ENCODE measurements at regions not wholly inside any gene's neighbourhood (a gene's known extent, or its start where the extent isn't known, plus 50 kb on each side); places are given as distances from the start of the nearest gene placed in this dataset.
"Not testable (repeated sequence)": the region's sequence is repeated elsewhere in the genome, so short reads cannot be mapped to it uniquely, and the experiment has no call there.

DNA sequence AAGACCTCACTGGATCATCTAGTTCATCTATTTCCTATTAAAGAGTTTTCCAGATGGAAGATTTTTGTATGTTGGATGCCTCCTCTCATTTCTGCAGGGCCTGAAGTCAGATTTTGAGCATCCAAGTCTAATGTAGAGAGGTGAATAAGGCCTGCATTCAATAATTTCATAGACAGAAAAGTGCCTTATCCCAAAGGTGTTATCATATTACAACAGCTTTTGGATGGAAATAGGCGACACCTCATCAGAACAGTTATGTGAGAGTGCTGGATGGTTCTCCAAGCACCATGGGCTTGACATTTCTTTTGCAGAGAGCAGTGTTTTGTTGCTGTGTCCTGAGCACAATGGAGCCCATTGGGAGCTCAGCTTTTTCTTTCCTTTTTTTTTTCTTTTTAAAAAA, 162.4 kb upstream of the MEOX2 start:
- no peak for DNase-seq

DNA sequence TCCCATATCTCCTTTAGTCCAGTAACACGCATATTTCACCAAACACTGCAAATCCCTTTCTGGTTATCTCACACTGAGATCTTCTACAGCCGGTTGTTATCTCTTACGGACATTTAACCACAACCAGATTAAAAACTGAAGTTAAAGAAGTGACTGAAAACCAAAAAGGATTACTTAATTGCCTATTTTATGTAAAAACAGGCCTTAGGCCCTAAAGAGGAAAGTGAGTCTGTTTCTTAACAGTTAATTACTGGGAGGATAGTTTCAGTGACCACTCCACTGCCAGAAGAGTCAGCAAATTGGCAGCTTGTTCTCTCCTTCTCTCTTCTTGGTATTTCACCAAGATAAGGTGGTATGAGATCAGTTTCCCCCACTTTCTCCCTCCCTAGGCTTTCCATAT, 161.9 kb upstream of the MEOX2 start:
- DNase-seq, result no peak

DNA sequence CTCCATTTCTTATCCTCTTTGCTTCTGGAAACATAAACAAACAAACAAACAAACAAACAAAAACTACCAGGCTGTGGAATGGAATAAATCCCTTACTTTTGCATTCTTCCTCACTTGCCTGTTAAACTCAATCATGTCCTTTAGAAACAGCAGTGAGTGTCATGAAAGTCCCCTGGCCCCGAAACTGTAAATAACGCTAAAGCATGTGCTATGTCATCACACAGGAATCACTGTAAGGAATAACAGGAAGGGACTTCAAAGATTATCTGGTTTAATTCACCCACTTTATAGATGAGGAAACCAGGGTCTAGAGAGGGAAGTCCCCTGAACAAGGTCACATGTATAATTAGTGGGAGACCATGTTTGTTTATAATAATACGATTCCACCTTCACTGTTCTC, 159.4 kb upstream of the MEOX2 start:
- DNase-seq, result no peak

DNA sequence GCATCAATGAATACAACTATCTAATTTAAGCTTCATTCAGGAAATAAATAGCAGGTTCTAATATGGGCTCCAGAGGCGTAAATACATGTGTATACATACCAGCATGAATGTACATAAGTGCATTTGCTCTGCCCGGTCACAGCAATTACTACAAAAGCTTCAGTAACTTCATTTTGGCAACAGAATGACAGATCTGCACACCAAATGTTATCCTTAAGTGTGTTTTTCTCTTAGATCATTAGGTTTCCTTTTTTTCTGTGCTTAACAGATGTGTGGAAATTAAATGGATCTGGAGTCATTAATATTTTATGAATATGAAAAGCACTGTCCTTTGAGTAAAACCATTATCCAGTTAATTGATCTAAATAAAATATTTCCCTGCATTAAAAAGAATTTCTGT, 159.0 kb upstream of the MEOX2 start:
- DNase-seq, result no peak

DNA sequence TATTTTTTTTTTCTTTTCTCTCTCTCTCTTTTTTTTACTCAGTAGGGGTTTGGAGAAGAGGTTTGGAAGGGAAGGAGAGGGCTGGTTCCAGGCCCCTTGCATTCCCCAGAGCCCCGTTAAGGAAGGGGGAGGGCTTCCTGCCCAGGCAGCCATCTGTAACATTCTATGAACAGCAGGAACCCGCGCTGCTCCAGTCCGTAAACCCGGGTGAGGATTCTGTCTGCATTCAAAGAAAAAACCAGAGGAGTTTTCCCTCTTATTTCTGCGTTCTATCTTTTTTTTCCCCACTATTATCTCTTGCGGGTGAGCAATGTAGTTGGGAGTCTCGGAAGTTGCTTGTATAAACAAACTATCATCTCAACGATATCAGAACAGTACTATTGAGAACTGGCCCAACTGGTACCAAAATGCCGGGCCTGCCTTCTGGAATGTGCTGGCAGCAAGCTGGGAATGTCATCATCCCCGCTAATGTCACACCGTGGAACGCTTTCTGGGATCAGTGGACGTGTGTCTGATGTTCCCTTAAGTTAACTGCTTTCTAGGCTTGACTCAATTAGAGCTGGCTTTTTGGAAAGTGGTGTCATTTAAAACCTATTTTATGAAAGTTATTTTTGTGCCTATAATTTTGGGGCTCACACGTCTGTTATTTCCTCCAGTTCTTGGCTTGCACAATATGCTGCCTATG, 153.1 kb upstream of the MEOX2 start:
- DNase-seq, result no peak

DNA sequence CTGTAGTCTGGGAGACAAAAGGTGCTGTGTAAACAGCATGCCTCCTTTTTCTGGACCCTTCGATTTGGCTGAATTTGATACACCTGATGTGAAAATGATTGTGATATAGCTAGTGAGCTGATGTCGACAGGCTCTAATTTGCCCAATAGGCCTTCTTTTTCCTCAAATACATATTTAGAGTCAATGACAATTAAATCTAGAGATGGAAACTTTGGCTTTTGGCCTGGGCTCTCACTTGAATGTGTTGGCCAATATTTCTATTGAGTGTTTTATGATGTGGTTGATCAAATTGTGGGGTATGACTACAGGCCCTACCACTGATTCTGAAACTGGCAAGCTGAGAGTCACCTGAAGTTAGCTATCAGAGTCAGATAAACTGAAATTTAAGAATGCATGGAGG, 151.8 kb upstream of the MEOX2 start:
- DNase-seq, result no peak

DNA sequence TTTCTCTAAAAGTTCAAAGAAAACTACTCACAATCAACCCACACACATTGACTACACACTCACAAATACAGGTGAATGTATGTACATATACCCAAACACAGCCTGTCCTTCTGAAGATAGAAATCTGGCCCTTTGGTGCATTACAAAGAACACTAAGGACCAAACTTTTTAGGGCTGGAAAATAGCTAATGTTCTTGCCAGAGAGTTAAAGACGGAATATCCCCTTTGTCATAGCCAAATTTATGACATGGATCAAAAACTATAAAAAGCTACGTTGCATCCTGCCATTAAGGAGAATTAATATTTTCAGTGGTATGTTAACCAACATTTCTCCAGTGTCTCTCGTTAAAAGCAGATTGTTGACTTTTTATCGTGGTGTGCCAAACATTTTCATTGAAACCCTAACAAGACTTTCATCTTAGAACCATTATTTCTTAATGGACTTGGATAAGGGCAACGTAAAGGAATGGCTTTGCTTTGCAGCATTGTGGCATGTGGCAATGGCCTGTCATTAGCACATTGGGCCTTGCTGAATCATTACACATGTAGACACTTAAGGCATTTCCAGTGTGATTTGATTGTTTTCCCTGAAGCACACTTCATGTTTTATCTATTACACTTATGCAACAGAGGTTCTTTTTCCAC, 150.9 kb upstream of the MEOX2 start:
- DNase-seq, result no peak

DNA sequence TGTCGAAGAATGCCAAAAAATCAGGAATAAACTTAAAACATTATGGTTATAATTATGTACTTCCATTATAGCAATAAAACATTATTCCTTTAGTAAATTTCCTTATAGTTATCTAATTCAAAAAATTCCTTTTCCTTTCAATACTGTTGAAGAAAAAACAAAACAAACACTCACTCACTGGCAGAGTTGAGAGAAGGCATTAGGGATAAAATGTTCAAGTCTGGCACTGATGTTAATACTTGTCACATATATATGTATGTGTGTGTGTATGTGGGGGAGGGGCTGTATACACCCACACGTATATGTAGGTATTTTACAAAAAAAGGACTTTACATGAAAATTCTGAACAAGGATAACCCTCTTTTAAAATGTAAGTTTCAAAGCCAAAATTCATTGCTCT, 150.2 kb upstream of the MEOX2 start:
- DNase-seq, result no peak

DNA sequence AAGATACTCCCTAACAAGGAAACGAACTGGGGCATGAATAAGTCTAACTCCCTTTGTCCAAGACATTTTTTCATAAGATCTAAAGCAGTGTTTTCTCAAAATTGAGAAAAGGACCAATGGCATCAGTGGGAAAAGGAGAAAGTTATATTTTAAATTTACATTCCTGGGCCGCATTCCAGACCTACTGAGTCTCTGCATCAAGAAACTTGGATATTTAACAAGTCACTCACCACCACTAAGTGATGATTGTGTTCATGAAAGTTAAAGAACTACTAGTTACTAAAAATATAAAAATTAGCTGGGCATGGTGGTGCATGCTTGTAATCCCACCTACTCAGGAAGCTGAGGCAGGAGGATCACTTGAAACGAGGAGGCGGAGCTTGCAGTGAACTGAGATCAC, 149.6 kb upstream of the MEOX2 start:
- no peak for DNase-seq

DNA sequence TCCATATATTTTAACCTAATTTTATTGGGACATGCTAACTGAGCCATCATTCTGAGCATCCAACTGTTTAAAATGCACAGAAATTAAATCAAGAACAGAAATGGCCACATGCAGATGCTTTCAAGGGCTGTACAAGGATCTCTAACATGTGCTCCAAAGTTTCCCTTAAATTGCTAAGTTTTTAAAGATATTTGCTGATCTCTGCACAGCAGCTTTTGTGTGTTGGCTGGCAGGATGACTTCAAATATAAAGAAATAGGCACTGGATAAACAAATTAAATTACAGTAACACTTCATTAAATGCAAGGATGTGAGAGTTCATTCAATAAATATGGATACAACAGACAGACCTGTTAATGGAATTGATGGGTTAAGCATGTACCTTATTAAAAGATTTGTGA, 148.0 kb upstream of the MEOX2 start:
- no peak for DNase-seq

DNA sequence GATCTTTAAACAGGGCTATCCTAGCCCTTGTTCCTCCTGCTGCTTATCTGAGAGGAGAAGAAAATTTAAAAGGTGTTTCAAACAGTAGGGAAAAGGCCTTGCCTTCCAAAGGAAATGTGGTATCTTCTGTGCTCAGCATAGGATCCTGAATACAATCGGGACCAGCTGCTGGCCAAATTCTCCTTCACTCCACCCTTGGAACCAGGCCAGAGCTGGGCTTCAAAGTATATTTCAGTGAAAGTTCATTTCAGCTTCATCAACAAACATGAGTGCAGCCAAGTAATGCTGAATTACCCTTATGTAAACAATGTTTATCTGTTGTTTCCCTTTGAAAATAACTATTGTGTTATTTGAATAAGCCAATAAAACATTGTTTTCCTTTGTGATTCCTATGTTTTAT, 146.5 kb upstream of the MEOX2 start:
- no peak for DNase-seq

DNA sequence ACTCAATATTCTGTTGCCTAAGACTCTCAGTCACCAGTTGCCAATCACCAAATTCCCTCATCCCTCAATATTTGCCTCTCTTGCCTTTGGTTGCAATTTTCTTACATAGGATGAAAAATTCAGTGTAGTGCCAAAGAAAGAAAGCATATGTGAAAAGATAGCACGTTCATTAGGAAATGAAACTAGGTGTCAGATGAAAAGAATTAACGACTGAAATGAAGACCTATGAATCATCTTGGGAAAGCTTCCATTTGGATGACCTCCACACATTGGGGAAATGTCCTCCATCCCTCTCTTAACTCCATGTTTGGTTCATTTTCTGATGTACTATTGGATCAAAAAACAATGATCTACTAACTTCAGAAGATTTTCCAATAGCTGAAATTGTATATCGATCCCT, 145.1 kb upstream of the MEOX2 start:
- DNase-seq, result no peak

DNA sequence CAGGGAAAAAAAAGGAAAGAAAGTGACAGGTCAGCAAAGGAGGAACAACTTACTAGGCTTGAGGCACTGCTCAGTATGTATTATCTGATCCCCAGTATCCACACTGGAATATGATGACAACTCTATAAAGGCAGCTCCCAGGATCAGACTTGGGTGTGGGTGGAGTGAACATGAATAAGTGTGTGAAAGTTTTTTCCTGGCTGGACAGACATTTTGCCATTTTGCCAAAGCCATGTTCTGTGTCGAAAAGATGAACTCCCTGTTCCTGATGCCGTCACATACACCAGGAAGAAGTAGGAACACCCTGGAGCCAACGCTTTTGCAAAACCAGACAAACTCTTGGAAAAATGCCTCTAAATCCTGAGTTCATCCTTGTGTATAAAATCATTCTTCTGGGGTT, 143.2 kb upstream of the MEOX2 start:
- DNase-seq, result no peak

DNA sequence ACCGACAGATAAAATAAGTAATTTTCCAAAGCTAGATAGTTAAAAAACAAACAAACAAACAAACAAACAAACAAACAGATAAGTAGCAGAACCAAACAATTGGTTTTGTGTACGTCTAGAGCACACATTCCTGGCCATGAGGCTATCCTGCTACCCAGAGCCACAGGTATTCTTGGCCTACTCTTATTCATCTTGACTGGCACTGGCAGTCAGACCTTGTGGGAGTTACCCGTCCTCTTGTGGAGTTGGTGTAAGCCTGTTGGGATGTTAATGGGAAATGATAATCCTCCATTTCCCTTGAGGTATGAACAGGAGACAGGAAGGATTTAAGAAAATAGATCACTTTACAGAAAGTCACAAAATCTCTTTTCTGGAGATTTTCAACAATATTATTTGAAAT, 142.4 kb upstream of the MEOX2 start:
- DNase-seq, result no peak

DNA sequence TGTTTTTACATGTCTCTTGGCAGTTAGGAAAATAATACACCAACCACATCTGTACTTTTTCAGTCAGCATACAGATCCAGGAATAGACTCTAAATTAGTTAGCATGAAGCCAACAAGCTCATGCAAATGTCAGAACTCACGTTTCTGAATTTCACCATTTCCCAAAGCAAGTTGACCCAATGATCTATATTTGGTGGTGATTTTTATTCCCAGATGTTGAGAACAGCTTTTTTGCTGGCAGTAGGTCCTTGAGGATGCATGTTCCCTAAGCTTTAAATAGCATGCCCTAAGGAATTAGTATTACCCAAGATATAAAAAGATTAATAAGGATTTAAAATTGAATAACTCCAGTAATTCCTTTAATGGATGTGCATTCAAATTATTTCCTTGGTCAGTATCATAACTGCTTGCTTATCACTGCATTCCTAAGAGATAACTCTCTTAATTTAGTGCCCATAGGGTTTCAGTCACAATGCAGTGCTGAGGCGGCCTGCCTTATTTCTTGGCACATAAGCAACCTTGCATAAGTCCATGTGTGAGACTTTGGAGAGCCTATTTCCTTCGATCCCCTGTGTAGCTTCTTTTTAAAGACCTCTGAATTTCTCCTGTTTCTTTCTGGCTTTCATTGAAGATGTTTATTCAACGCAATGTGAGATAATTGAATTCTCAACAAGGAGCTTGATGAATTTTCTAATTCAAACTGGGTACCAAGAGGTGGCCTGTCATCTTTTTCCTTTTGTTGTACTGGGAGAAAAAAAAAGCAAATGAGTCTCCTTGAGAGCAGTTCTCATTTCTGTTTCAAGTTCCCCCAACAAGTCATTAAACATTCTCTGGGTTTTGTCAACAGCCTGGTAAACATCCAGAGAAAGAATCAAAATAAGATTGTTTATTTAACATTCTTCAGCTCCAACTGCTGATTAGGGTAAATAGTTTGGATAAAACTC, 135.3 kb upstream of the MEOX2 start:
- DNase-seq, result no peak

DNA sequence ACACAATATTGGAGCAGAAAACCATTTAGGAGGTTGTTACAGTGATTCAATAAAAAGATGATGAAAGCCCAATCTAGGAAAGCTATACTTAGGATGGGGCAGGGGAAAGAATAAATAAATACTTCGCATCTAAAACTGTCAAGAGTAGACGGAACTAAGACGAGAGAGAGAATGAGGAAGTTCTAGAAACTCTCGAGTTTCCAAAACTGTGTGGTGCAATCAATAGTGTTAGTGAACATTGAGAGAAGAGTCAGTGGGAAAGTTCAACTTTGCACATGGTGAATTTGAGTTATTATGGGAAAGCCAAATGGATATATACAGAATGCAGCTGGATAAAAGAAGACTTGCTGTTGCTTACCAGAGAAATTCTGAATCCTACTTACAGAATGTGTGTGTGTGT, 133.8 kb upstream of the MEOX2 start:
- no peak for DNase-seq

DNA sequence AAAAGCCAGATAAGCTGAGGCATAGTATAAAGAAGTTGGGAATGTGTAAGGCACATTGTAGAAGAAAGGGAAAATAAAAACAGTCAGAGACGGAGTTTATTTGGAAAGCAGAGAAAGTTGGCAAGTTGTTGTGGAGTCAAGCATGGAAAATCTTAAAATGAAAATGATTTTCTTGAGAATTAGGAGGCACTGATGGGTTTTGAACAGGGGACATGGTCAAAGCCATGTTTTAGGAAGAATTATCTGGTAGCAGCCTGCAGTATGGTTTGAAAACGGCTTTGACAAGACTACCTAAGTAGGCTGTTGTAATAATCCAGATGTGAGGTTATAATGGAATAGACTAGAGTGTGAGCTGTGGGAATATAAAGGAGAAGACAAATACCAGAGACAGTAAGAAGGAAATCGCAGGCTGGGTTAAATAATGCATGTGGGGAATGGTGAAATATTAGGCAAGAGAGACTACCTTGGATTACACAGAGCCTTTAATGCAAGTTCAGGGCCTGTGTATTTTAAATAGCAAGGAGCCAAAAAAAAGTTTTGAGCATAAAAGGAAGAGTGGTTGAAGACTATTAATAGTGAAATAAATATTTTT, 130.4 kb upstream of the MEOX2 start:
- no peak for DNase-seq

DNA sequence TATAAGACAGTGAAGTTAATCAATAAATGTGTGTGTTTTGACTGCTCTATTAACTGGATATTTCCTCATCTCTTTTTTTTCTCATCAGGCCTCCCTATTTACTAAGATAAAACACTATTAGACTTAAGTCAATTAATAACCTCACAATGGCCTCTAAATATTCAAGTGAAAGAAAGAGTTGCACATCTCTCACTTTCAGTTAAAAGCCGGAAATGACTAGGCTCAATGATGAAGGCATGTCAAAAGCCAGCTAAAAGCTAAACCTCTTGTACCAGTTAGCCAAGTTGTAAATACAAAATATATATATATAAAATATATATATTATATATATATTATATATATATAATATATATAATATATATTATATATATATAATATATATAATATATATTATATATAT, 127.0 kb upstream of the MEOX2 start:
- no peak for DNase-seq

DNA sequence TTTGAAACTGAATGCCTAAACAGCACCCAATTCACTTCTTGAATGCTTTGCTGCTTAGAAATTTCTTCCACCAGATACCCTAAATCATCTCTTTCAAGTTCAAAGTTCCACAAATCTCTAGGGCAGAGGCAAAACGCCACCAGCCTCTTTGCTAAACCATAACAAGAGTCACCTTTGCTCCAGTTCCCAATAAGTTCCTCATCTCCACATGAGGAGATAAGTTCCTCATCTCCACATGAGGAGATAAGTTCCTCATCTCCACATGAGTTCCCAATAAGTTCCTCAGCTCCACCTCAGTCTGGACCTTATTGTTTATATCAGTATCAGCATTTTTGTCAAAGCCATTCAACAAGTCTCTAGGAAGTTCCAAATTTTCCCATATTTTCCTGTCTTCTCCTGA, 123.9 kb upstream of the MEOX2 start:
- not testable (repeated sequence) for DNase-seq

DNA sequence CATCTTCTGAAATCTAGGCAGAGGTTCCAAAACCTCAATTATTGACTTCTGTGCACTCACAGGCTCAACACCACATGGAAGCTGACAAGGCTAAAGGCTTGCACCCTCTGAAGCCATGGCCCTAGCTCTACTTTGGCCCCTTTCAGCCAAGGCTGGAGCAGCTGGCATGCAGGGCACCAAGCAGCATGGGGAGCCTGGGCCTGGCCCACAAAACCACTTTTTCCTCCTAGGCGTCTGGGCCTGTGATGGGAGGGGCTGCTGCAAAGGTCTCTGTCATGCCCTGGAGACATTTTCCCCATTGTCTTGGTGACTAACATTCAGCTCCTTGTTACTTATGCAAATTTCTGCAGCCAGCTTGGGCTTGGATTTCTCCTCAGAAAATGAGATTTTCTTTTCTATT, 123.5 kb upstream of the MEOX2 start:
- DNase-seq, result not testable (repeated sequence)

DNA sequence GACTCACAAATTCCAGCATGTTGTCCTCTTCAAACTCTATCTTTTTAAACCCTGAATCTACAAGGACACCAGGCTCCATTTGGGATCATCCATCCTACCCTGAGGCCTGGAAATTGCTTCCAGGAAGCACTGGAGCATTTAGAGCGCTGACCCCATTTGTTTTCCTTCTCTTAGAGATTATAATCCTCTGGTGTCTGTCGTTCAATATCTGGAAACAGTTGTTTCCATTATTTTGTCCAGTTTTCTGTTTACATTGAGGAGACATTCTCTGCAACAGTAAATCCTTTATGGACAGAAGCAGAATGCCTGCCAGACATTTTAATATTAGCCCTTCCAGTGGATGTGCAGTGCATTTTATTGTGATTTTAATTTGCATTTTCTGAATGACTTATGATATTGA, 119.4 kb upstream of the MEOX2 start:
- DNase-seq, result no peak

DNA sequence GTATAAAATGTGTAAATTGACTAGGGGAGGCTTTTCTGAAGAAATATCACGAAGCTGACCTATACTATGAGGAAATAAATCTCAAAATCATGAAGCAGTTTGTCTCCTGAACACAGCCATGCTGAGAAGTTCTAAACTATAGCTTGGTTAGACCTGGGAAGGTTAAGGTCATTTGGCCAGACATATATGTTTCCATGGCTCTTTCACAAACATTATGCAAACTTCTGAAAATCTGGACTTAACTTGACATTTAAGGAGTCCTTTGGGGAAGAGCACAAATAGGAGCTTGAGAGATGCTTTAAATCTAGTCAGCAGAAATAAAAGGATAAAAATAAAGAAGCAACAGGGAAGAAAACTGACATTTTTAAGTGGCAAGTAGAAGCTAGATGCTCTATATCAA, 115.9 kb upstream of the MEOX2 start:
- no peak for DNase-seq

DNA sequence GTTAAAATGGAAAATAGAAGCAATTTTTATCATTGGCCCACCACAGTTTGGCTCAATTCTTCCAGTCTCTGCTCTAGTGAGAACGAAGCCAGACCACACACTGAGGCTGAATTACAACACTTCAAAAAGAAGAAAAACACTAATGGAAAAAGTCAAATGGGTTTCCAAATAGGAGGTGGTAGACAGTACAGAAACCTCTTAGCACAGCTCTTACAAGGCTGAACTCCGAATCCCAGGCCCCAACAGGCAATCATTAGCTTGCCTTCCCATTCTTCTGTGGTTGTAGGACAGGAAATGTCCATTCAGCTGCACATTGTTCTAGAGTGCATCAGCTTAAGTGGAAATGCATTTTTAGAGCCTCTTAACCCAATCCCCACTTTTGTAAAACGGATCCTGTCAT, 115.1 kb upstream of the MEOX2 start:
- no peak for DNase-seq

DNA sequence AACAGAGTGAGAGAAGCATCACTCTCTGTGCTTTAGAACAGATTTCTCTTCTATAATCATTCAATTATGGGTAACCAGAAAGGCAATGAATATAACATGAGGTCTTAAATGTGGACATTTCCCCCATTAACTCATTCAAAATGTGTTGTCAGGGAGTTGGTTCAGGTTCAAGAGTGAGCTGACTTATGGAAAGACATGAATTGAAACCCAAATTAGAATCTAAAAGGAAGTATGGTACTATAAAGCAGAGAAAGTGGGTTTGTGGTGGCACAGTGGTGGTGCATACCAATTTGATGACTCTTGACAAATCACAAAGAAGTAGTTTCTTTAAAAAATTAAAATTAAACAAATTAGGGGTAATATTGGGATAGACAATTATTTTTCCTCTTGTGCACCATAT, 114.6 kb upstream of the MEOX2 start:
- no peak for DNase-seq
